OCI-M2 (cell line): ENCODE measurements at regions not wholly inside any gene's neighbourhood (a gene's known extent, or its start where the extent isn't known, plus 50 kb on each side); places are given as distances from the start of the nearest gene placed in this dataset.
A peak's percentile ranks its signal among the peaks of the same experiment; 100 is the strongest.
"Not testable (repeated sequence)": the region's sequence is repeated elsewhere in the genome, so short reads cannot be mapped to it uniquely, and the experiment has no call there.

Experiments used
- DNase-seq: peaks from one replicate; lab custom pipeline; 2025; ENCODE audit not compliant: unreplicated experiment; lab: John Stamatoyannopoulos, UW

DNA sequence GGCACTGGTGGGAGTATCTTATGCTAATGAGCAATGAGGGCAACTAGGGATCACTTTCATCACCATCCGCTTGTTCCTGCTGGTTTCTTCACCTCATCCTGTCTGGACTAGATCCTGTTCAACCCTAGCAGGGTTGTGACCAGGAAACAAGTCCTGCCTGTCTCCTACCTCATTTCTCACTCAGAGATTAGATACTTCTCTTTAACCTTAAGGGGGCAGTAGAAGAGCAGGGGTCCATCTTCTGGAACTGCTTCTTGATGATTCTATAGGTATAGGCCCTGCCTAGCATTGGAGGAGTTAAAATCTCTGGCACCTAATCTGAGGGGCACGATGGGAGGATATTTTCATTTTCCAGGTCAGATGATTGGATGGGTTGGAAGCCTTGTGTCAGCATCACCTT lies 415.5 kb downstream of the TGIF2LX start:
- not testable (repeated sequence) for DNase-seq

DNA sequence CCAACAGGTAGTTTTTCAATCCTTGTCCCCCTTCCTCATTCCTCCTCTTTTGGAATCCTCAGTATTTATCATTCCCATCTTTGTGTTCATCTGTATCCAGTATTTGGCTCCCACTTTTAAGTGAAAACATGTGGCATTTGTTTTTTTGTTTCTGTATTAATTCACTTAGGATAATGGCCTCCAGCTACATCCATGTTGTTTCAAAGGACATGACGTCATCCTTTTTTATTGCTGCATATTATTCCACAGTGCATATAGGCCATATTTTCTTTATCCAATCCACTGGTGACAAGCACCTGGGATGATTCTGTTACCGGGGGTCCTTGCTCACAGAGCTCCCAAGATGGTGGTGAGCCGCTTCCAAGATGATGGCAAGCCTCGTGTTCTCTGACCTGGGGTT lies 447.9 kb downstream of the TGIF2LX start:
- DNase-seq: not testable (repeated sequence)

DNA sequence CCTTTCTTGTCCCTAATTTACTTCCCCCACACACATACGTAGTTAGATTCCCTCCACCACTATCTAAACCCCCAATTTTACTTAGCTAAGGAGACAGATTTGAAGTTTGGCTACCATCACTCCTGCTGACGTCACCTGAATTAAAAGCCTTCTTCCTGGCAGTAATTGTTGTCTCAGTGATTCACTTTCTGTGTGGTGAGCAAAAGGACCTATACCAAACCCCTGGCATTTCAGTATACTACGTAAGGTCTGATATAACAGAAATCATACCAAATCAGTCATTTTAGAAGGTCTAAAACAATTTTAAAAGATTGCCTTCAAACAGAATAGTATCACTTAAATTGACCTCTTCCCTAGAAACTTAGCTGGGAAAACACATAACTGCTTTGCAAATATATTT lies 476.3 kb downstream of the TGIF2LX start:
- DNase-seq: not testable (repeated sequence)

DNA sequence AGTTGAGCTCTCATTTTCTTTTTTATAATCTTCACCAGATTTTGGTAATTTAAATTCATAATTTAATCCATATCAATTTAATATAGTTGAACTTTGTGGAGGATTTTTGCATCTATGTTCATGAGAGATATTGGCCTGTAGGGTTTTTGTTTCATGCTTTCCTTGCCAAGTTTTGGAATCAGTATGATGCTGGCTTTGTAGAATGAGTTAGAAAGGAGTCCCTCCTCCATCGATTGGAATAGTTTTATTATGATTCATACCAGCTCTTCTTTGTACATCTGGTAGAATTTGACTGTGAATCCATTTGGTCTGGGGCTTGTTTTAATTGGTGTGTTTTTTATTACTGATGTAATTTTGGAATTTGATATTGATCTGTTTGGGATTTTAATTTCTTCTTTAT lies 480.5 kb downstream of the TGIF2LX start:
- not testable (repeated sequence) for DNase-seq

DNA sequence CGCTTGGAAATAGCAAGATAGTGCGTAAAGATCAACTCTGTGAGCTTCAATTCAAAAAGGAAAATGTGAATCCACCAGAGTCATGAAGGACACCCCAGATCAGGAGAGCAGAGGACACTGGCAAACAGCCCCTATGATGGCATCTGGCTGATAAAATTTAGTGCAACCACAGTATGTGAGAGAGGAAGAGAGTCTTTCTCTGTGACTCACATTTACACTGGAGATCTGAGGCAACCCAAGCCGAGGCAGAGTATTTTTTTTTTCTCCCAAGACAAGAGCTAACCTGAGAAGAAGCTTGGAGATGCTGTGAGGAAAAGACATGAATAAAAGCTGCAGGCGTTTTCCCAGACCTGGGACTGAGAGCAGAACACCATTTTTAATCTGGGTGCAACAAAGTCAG lies 482.2 kb downstream of the TGIF2LX start:
- not testable (repeated sequence) for DNase-seq

DNA sequence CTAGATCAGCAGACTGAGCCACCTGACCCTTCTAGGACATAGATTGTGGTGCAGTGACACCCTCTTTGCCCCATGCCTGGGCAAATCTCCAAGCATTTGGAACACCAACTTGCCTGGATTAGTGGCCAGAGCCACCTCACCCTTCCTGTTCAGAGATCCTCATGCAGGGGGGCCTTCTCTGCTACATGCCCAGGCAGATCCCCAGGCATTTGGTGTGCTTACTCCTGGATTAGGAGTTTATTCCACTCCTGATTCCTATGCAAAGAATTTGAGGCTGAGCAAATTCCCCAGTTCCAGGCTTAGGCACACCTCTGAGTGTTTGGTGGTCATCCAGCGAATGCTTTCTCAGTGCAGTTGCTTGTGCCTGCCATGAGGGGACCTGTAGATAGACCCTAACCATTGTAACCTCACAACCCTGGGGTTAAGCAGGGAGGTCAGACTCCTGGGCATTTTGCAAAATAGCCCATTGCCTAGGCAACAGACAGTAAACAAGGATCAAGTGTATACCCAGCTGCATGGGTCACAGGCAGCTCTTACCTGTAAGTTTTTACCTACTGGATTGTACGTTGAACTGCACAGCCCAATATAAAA lies 483.2 kb downstream of the TGIF2LX start:
- not testable (repeated sequence) for DNase-seq

DNA sequence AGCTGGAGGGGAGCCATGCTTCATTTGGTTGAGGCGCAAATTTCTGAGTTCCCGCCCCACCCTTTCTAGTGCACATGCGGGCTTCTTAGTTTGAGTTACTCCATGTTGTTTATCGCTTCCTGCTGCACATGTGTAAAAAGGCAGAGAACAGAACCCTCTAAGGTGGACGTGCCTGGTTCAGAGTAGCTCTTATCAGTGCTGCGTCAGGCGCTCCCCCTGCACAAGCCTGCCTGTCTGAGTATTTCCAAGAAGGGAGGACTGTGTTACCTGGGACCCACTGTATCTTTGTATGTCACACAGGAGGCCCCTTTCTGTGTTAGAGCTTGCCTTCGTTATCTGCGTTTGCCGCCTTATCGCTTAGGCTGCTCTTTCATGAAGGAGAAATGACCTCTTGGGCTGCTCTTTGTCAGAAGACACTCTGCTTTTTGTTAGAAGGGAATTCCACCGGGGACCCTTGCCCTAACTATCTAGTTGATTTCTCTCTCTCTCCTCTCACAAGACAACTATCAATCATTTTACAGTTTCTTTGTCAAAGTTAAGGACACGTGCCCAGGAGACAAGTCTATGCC lies 532.1 kb downstream of the TGIF2LX start:
- DNase-seq: not testable (repeated sequence)

DNA sequence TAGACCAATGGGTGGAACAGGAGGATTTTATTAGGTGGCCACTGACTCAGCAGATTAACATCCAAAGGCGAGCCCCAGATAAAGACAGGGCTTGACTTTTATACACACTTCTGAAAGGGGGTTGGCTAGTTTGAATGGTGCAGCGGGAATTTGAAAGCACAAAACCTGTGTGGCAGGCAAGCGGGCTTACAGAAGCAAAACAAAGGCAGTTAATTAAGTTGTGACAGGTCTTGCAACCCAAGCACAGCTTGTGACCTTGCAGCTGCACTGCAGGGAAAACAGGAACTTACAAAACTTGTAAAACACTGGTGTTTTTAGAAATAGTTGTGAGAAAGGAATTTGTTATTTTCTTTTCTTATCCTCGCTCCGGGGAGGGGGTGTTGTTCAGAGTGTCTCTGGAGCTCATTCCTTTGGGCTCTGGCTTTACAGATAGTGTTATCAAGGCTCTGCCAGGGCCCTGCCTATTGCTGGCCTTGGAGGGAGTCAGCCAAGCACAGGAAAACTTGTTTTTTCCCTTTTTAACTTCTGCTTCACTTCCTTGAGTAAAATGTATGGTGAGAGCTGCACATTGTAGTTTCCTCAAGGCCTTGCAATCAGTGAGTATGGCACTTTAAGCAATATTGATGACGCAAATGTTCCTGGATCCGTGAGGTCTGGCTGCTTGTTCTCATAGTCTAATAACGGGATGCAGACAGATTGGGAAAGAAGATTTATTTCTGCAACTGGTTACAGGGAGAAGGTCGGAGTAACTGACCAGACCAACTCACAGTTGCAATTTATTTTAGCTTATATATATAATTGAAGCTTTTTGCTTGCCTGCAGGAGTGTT lies 536.6 kb downstream of the TGIF2LX start:
- peak; percentile 0 for DNase-seq

DNA sequence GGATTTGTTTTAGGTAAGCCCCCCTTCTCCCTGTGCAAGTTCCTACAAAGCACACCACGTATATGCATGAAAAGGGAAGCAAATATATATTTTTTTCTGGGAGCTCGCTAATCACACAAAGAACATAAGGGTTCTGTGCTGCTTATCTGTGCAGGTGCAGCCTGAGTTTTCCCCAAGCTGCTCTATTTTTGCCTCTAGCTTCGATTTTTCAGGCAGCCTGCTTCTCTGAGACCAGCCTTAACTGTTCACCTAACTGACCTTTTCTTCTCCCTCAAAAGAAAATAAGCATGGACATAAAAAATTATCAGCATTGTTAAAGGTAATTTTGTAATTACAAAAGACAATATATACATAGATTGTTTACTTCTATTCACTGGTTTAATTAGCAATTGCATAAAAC lies 552.7 kb downstream of the TGIF2LX start:
- DNase-seq: not testable (repeated sequence)

DNA sequence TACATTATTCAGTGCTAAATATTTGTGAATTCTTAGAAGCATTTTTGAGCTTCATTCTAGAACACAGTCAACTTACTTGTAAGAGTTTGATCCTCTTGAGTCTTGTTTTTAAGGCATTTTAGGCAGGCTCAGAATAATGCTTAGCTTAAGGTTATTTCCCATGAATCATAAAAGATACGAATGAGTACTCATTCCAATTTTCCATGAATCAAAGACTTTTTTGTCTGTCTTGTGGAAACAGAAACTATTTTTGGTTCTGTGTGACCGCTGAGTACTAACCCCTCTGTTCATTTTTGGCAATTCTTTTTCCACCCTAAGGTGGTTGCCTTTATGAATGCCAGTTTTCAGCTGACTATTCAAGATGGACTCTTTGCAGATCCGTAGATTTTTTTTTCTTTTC lies 563.7 kb downstream of the TGIF2LX start:
- not testable (repeated sequence) for DNase-seq

DNA sequence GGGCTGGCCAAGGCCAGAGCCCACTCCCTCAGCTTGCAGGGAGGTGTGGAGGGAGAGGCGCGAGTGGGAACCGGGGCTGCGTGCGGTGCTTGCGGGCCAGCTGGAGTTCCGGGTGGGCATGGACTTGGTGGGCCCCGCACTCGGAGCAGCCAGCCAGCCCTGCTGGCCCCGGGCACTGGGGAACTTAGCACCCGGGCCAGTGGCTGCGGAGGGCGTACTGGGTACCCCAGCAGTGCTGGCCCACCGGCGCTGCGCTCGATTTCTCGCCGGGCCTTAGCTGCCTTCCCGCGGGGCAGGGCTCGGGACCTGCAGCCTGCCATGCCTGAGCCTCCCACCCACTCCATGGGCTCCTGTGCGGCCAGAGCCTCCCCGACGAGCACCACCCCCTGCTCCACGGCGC lies 599.6 kb downstream of the TGIF2LX start:
- DNase-seq: not testable (repeated sequence)

DNA sequence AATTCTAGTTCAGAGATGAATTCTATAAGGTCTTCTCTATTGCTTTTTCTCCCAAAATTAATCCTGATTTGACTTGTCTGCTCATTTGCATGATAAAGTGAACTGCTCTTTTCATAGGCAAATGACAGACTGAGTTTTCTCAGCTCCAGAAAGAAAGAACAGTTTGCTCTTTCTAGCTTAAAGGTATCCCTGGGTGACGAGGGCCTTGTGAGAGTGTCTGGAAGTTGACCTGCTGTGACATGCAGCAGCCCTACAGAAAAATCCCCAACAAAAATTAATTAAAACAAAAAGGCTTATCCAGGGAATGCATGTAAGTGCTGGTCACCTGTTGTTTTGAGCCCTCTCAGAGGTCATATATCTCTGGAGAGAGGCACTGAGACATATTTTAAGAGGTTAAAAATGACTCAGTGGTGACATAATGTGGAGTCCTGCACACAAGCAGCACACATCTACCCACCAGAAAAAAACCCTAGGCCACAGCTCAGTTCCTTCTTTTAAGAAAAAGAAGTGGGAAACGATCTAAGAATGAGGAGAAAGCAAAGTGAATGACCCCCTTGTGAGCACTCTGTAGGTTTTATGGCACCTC lies 602.8 kb downstream of the TGIF2LX start:
- not testable (repeated sequence) for DNase-seq
